VCaP (cell line): ENCODE measurements at regions not wholly inside any gene's neighbourhood (a gene's known extent, or its start where the extent isn't known, plus 50 kb on each side); places are given as distances from the start of the nearest gene placed in this dataset.

Experiments
- H3K27ac ChIP-seq: fragments of 450-650 bp; 2 replicates; pipeline ENCODE4 v1.5.1; 2017
- CTCF ChIP-seq: fragments of 450-650 bp; conservative IDR thresholded peaks from 2 replicates; pipeline ENCODE4 v1.5.1; 2017; ENCODE audit warnings: mild to moderate bottlenecking, moderate library complexity

GRCh38 chr17:70780031-70780430, 610.7 kb downstream of the KCNJ2 start:
- H3K27ac ChIP-seq = no peak overlapping the region
- no peak for TF ChIP-seq CTCF

GRCh38 chr17:70786081-70786480, 616.7 kb downstream of the KCNJ2 start:
- no peak for TF ChIP-seq CTCF
- H3K27ac ChIP-seq = no peak overlapping the region

- TF ChIP-seq CTCF = no peak
- no peak overlapping the region for H3K27ac ChIP-seq
Observed at GRCh38 chr17:70787721-70788300, 618.5 kb downstream of the KCNJ2 start.

GRCh38 chr17:70791748-70792443, 622.6 kb downstream of the KCNJ2 start:
- TF ChIP-seq CTCF = no peak
- H3K27ac ChIP-seq = no peak overlapping the region

GRCh38 chr17:70794738-70795137, 625.4 kb downstream of the KCNJ2 start:
- TF ChIP-seq CTCF = no peak
- H3K27ac ChIP-seq = no peak overlapping the region

- no peak for TF ChIP-seq CTCF
- no peak overlapping the region for H3K27ac ChIP-seq
Observed at GRCh38 chr17:70795620-70796019, 626.3 kb downstream of the KCNJ2 start.

- no peak for TF ChIP-seq CTCF
- no peak overlapping the region for H3K27ac ChIP-seq
Observed at GRCh38 chr17:70796757-70797156, 627.4 kb downstream of the KCNJ2 start.
